Skeletal muscle satellite cell (primary cell): ENCODE measurements at regions not wholly inside any gene's neighbourhood (a gene's known extent, or its start where the extent isn't known, plus 50 kb on each side); places are given as distances from the start of the nearest gene placed in this dataset.

Experiments used
- H3K27me3 ChIP-seq: 2 replicates; pipeline ENCODE4 v1.7.0; 2013; ENCODE audit warnings: low read length; ENCODE audit not compliant: control insufficient read depth, insufficient read depth
- H3K36me3 ChIP-seq: 2 replicates; pipeline ENCODE4 v1.7.0; 2013; ENCODE audit warnings: mild to moderate bottlenecking, control low read depth, low read length; ENCODE audit not compliant: insufficient read depth
- H3K4me1 ChIP-seq: 2 replicates; pipeline ENCODE4 v1.7.0; 2013; ENCODE audit warnings: low read length; ENCODE audit not compliant: control insufficient read depth, insufficient read depth
- H3K4me2 ChIP-seq: 2 replicates; pipeline ENCODE4 v1.7.0; 2013; ENCODE audit warnings: mild to moderate bottlenecking, low read length
- H3K4me3 ChIP-seq: 2 replicates; pipeline ENCODE4 v1.7.0; 2013; ENCODE audit warnings: low read length
- H3K9ac ChIP-seq: 2 replicates; pipeline ENCODE4 v1.7.0; 2013; ENCODE audit warnings: mild to moderate bottlenecking, low read depth, low read length, moderate library complexity
- H3K9me3 ChIP-seq: replicated peaks from 2 replicates; pipeline ENCODE4 v1.7.0; 2013; ENCODE audit warnings: mild to moderate bottlenecking, control low read depth, low read length

DNA sequence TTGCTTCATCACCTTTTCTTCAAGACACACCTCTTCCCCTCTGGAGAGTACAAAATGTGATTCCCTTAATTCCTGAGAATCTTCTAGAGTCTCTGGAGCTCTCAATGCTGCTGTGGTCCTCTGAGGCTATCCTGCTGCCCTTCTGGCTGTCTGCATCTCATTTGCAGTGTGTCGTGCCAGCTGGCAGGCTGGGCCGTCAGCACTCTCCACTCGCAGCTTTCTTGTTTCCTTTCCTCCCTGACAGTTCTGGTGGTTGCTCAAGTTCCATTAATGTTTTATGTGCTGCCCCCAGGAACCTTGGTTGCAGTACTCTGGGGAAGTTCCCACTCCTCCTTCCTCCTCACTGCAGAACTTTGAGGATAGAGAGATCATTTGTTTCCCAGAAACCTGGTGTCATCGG, 210.8 kb upstream of the ROPN1 start:
- Histone ChIP-seq H3K9ac (no peak overlapping the region), H3K27me3 (peaks cover 11% of the 10 kb centered on the region), H3K9me3 (no peaks in the 10 kb centered on the region), H3K4me3 (no peak overlapping the region), H3K4me2 (no peak overlapping the region), H3K36me3 (no peaks in the 10 kb centered on the region), H3K4me1 (no peaks in the 10 kb centered on the region)

GRCh38 chr3:124203292-124203691, 211.4 kb upstream of the ROPN1 start:
- Histone ChIP-seq H3K4me2 (no peak overlapping the region), H3K4me3 (no peak overlapping the region), H3K9me3 (no peaks in the 10 kb centered on the region), H3K9ac (no peak overlapping the region), H3K27me3 (peaks cover 9% of the 10 kb centered on the region), H3K4me1 (no peaks in the 10 kb centered on the region), H3K36me3 (no peaks in the 10 kb centered on the region)

DNA sequence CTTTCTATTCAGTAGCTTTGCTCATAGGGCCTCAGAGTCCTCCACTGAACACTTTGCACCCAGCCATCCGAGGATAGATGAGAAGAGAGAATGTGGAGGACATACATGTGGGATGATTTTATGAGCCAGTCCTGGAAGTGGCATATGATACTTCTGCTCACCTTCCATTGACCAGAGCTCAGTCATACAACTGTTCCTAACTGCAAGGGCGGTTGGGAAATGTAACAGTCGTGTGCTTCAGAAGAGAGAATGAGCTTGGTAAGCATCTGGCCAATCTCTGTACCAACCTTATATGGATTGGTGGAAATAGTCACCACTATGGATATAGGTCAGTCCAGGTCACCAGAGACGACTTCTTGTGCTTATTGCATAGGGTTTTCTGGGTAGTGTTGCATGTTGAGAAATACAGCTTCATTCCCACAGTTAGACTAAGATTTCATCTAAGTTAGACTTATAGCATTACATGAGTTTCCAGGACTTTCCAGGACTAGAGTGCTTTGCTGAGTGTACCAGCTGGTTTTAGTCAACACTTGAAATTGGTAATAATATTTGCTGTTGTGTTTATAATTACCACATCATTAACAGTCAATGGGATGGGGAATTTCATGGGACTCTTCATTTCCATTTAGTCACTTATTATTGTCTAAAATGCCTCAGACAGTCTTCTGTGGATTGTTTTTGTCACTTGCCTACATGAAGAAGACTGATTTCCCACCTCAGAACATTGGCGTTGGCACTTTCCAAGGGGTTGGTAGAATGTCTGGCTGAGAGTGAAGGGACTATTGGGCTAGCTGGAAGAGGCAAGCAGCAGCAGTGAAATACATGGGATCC, 214.5 kb upstream of the ROPN1 start:
- Histone ChIP-seq H3K27me3 (peaks cover 9% of the 10 kb centered on the region), H3K4me2 (no peak overlapping the region), H3K9me3 (no peaks in the 10 kb centered on the region), H3K4me3 (no peak overlapping the region), H3K9ac (no peak overlapping the region), H3K36me3 (no peaks in the 10 kb centered on the region), H3K4me1 (no peaks in the 10 kb centered on the region)

DNA sequence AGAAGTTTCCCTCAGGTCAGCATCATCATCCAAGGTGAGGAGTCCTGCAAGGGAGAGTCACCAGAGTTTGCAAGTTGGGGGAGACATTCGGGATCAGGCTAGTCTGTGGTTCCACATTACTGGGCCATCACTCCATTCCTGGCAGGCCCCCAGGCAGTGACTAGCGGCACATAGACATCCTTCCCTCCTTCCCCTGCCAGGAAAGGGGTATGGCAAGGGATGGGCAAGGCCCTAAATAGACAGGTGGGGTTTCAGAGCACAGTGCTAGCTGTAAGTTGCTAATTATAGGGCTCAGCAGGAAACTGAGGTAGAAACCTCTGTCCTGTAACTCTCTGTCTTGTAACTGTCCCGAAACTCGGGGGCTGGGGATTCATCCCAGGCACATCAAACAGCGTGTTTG, 215.2 kb upstream of the ROPN1 start:
- H3K9me3 ChIP-seq, result no peaks in the 10 kb centered on the region
- H3K36me3 ChIP-seq, result no peaks in the 10 kb centered on the region
- H3K27me3 ChIP-seq, result peaks cover 9% of the 10 kb centered on the region
- H3K4me1 ChIP-seq, result no peaks in the 10 kb centered on the region
- H3K4me2 ChIP-seq, result no peak overlapping the region
- no peak overlapping the region for H3K9ac ChIP-seq
- no peak overlapping the region for H3K4me3 ChIP-seq

- Histone ChIP-seq H3K4me1 (no peaks in the 10 kb centered on the region), H3K4me2 (no peak overlapping the region), H3K9ac (no peak overlapping the region), H3K4me3 (no peak overlapping the region), H3K9me3 (no peaks in the 10 kb centered on the region), H3K27me3 (peaks cover 15% of the 10 kb centered on the region), H3K36me3 (no peaks in the 10 kb centered on the region)
Observed at GRCh38 chr3:124207873-124208485, 216.1 kb upstream of the ROPN1 start.

GRCh38 chr3:124209426-124209825, 217.5 kb upstream of the ROPN1 start:
- H3K4me3 ChIP-seq, result no peak overlapping the region
- no peaks in the 10 kb centered on the region for H3K9me3 ChIP-seq
- H3K4me2 ChIP-seq, result no peak overlapping the region
- H3K4me1 ChIP-seq, result no peaks in the 10 kb centered on the region
- no peaks in the 10 kb centered on the region for H3K36me3 ChIP-seq
- peaks cover 17% of the 10 kb centered on the region for H3K27me3 ChIP-seq
- H3K9ac ChIP-seq, result no peak overlapping the region

DNA sequence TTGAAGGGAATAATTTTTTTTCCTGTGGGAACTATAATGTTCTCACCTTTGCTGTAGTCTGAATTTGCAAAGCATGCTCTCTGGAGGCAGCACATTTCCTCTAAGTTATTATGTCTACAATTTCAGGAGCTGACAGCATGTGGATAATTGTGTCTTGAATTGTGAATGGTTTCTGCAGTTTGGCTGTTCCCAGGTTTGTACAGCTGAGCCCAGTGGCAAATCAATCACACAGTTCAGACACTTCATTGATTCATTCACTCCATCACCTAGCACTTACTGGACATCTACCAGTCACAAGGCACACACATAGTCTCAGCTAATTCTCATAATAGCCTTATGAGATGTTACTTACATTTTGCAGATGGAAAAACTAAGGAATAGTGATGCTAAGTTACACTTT, 219.0 kb upstream of the ROPN1 start:
- Histone ChIP-seq H3K4me1 (no peaks in the 10 kb centered on the region), H3K4me2 (no peak overlapping the region), H3K27me3 (peaks cover 8% of the 10 kb centered on the region), H3K36me3 (no peaks in the 10 kb centered on the region), H3K9ac (no peak overlapping the region), H3K4me3 (no peak overlapping the region), H3K9me3 (no peaks in the 10 kb centered on the region)

DNA sequence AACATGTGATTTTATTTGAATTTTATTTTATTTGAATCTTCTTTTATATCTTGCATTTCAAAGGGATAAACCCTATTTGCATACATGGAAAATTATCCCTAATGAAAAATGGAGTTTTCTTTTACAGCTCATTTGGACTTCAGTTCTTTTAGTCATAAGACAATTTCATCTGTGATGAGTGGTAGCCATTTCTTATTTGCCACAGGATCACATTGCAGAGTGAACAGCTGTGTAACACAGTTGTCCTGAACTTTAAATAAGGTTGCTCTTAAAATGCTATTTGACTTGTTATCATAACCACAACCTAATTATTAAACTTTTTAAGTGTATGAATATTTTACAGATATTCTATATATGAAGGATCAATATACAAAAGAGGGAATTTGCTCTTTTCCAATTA, 221.7 kb upstream of the ROPN1 start:
- H3K27me3 ChIP-seq, result peaks cover 8% of the 10 kb centered on the region

GRCh38 chr3:124217542-124217941, 225.6 kb upstream of the ROPN1 start:
- no peak overlapping the region for H3K9ac ChIP-seq
- no peak overlapping the region for H3K4me2 ChIP-seq
- no peaks in the 10 kb centered on the region for H3K36me3 ChIP-seq
- H3K4me1 ChIP-seq, result peaks cover 10% of the 10 kb centered on the region
- H3K4me3 ChIP-seq, result no peak overlapping the region
- H3K9me3 ChIP-seq, result no peaks in the 10 kb centered on the region
- peaks cover 9% of the 10 kb centered on the region for H3K27me3 ChIP-seq

More for the DNA sequence above, 221.7 kb upstream of the ROPN1 start:
- H3K4me1 ChIP-seq, result no peaks in the 10 kb centered on the region
- H3K36me3 ChIP-seq, result no peaks in the 10 kb centered on the region
- H3K4me3 ChIP-seq, result no peak overlapping the region
- no peak overlapping the region for H3K9ac ChIP-seq
- H3K4me2 ChIP-seq, result no peak overlapping the region
- H3K9me3 ChIP-seq, result no peaks in the 10 kb centered on the region

- Histone ChIP-seq H3K9ac (no peak overlapping the region), H3K4me2 (no peak overlapping the region), H3K27me3 (peaks cover 6% of the 10 kb centered on the region), H3K4me1 (peaks cover 10% of the 10 kb centered on the region), H3K9me3 (no peaks in the 10 kb centered on the region), H3K4me3 (no peak overlapping the region), H3K36me3 (no peaks in the 10 kb centered on the region)
Observed at GRCh38 chr3:124221422-124221821, 229.5 kb upstream of the ROPN1 start.

- Histone ChIP-seq H3K9me3 (no peaks in the 10 kb centered on the region), H3K27me3 (peaks cover 6% of the 10 kb centered on the region), H3K36me3 (no peaks in the 10 kb centered on the region), H3K4me1 (peaks cover 10% of the 10 kb centered on the region), H3K9ac (no peak overlapping the region), H3K4me2 (no peak overlapping the region), H3K4me3 (no peak overlapping the region)
Observed at GRCh38 chr3:124223853-124224252, 231.9 kb upstream of the ROPN1 start.

- Histone ChIP-seq H3K4me1 (no peaks in the 10 kb centered on the region), H3K9ac (no peak overlapping the region), H3K36me3 (no peaks in the 10 kb centered on the region), H3K4me3 (no peak overlapping the region), H3K27me3 (peaks cover 8% of the 10 kb centered on the region), H3K4me2 (no peak overlapping the region), H3K9me3 (no peaks in the 10 kb centered on the region)
Observed at GRCh38 chr3:124227150-124227630, 235.3 kb upstream of the ROPN1 start.
